ENCODE measurements at regions not wholly inside any gene's neighbourhood (a gene's known extent, or its start where the extent isn't known, plus 50 kb on each side); places are given as distances from the start of the nearest gene placed in this dataset.

DNA sequence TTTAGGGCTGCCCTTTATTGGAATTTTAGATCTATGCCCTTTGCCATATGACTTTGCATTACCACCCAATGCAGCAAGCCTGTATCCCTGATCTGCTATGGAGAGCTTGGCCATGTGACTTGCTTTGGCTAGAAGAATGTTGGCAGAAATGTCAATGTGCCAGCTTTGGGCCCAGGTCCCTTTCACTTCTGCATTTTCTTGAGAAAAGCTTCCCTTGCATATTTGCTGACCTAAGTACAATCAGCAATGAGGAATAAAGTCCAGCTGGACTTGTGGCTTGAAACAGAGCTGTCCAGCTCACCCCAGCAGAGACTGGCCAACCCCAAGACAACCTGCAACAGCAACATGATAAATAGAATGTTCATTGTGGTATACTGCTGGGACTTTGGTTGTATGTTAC is 135.9 kb downstream of the PAH start:
- ChIA-PET POLR2A (interaction anchor here (0.6 kb wide), 1 partner anchor 1018 kb away, joined by 3 read pairs; no protein-coding TSS in a partner anchor), CTCF (interaction anchor here (2.1 kb wide), 1 partner anchor 12 kb away, joined by 8 read pairs; no protein-coding TSS in a partner anchor)

DNA sequence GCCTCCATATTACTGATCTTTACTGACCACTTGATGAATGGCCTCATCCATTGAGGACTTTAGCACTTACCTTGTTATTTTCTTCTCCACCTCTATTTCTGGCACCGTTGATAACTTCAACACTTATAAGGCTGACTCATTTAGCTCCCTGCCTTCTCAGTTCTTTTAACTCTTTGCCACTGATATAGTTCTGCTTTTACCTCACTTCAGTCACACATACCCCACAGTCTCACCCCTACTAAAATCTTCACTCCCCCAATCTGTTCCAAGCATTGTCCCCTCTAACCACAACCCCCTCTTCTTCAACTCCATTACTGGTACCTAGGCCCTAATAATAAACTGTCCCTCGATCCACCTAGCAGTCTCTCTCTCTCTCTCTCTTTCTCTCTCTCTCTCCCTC is 141.0 kb downstream of the PAH start:
- Histone ChIP-seq H3K4me2 (no peak overlapping the region), H3K27ac (no peak overlapping the region), H3K4me3 (no peak overlapping the region), H3K9me3 (no peaks in the 10 kb centered on the region), H3K4me1 (no peaks in the 10 kb centered on the region)
- CTCF ChIA-PET = interaction anchor here (0.8 kb wide), 1 partner anchor 837 kb away, joined by 3 read pairs; no protein-coding TSS in a partner anchor
- DNase-seq (ENCODE audit: low read depth in 1 of 2, low spot score in 1 of 2) (no peak), ATAC-seq (no peak), FAIRE-seq (no peak)
- 1% methylated on average over 2 of the region's 2 CpGs for WGBS (ENCODE audit: missing lambda C conversion rate)
- TF ChIP-seq FOXS1 (CRISPR knock-in tag; IDR thresholded peaks at IDR 0.05) = no peak
- no peak for TF ChIP-seq FOSL2 (IDR thresholded peaks at IDR 0.05)
- TF ChIP-seq FOSL2 (CRISPR knock-in tag; IDR thresholded peaks at IDR 0.05) = no peak
- TF ChIP-seq, protein P1, sequence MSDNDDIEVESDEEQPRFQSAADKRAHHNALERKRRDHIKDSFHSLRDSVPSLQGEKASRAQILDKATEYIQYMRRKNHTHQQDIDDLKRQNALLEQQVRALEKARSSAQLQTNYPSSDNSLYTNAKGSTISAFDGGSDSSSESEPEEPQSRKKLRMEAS (IDR thresholded peaks at IDR 0.05) = no peak
- no peak for TF ChIP-seq EP300 (IDR thresholded peaks at IDR 0.05)
- no peak for TF ChIP-seq MAZ (IDR thresholded peaks at IDR 0.05; ENCODE audit: borderline replicate concordance, low read depth, low read length)
- no peak for TF ChIP-seq CHD2 (IDR thresholded peaks at IDR 0.05; ENCODE audit: low read length, partially characterized antibody)
- no peak for TF ChIP-seq EHF (CRISPR knock-in tag; IDR thresholded peaks at IDR 0.05)
- TF ChIP-seq BHLHE40 (IDR thresholded peaks at IDR 0.05; ENCODE audit: low read depth, low read length) = no peak
- TF ChIP-seq, protein P2, sequence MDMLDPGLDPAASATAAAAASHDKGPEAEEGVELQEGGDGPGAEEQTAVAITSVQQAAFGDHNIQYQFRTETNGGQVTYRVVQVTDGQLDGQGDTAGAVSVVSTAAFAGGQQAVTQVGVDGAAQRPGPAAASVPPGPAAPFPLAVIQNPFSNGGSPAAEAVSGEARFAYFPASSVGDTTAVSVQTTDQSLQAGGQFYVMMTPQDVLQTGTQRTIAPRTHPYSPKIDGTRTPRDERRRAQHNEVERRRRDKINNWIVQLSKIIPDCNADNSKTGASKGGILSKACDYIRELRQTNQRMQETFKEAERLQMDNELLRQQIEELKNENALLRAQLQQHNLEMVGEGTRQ (IDR thresholded peaks at IDR 0.05) = no peak
- no peak for TF ChIP-seq TFCP2L1 (CRISPR knock-in tag; IDR thresholded peaks at IDR 0.05)
- TF ChIP-seq FOSB (CRISPR knock-in tag; IDR thresholded peaks at IDR 0.05) = no peak
- no peak for TF ChIP-seq RARB (CRISPR knock-in tag; IDR thresholded peaks at IDR 0.05)
- TF ChIP-seq MYC (IDR thresholded peaks at IDR 0.05; ENCODE audit: borderline replicate concordance, low read length) = no peak
- TF ChIP-seq ZNF302 (CRISPR knock-in tag; IDR thresholded peaks at IDR 0.05) = no peak
- TF ChIP-seq, protein P3, sequence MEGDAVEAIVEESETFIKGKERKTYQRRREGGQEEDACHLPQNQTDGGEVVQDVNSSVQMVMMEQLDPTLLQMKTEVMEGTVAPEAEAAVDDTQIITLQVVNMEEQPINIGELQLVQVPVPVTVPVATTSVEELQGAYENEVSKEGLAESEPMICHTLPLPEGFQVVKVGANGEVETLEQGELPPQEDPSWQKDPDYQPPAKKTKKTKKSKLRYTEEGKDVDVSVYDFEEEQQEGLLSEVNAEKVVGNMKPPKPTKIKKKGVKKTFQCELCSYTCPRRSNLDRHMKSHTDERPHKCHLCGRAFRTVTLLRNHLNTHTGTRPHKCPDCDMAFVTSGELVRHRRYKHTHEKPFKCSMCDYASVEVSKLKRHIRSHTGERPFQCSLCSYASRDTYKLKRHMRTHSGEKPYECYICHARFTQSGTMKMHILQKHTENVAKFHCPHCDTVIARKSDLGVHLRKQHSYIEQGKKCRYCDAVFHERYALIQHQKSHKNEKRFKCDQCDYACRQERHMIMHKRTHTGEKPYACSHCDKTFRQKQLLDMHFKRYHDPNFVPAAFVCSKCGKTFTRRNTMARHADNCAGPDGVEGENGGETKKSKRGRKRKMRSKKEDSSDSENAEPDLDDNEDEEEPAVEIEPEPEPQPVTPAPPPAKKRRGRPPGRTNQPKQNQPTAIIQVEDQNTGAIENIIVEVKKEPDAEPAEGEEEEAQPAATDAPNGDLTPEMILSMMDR (IDR thresholded peaks at IDR 0.05) = no peak
- no peak for TF ChIP-seq EHMT2 (IDR thresholded peaks at IDR 0.05; ENCODE audit: low read depth)
- TF ChIP-seq TP53 (CRISPR knock-in tag; IDR thresholded peaks at IDR 0.05) = no peak
- no peak for TF ChIP-seq NPAS2 (CRISPR knock-in tag; IDR thresholded peaks at IDR 0.05; ENCODE audit: borderline replicate concordance)
- TF ChIP-seq HEYL (CRISPR knock-in tag; IDR thresholded peaks at IDR 0.05) = no peak
- POLR2A ChIA-PET = no interaction called here

More for the DNA sequence above, 135.9 kb downstream of the PAH start:
- ATAC-seq = no peak
- Histone ChIP-seq H3K4me1 (no peaks in the 10 kb centered on the region), H3K4me2 (no peak overlapping the region), H3K4me3 (no peak overlapping the region), H3K9me3 (no peaks in the 10 kb centered on the region), H3K27ac (no peak overlapping the region)
- DNase-seq (ENCODE audit: low read depth in 1 of 2, low spot score in 1 of 2) = no peak
- TF ChIP-seq HOXB13 (CRISPR knock-in tag; IDR thresholded peaks at IDR 0.05; ENCODE audit: low read depth) (no peak), MAFK (IDR thresholded peaks at IDR 0.05; ENCODE audit: partially characterized antibody) (peak; percentile 81), CBX2 (IDR thresholded peaks at IDR 0.05; ENCODE audit: borderline replicate concordance, low read depth) (no peak)
- TF ChIP-seq, protein P4, sequence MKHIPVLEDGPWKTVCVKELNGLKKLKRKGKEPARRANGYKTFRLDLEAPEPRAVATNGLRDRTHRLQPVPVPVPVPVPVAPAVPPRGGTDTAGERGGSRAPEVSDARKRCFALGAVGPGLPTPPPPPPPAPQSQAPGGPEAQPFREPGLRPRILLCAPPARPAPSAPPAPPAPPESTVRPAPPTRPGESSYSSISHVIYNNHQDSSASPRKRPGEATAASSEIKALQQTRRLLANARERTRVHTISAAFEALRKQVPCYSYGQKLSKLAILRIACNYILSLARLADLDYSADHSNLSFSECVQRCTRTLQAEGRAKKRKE (CRISPR knock-in tag; IDR thresholded peaks at IDR 0.05; ENCODE audit: low read depth) = no peak
- no peak for FAIRE-seq
